Lung (tissue), 11 donors: ENCODE measurements at regions not wholly inside any gene's neighbourhood (a gene's known extent, or its start where the extent isn't known, plus 50 kb on each side); places are given as distances from the start of the nearest gene placed in this dataset.

Experiments used
- ATAC-seq: fragments of 200-7000 bp; cut with Tn5 transposase; one replicate; pipeline ENCODE4 v1.9.1; 2020; ENCODE audit warnings: moderate number of reproducible peaks; ENCODE audit not compliant: insufficient read depth, low FRiP score
- DNase-seq, 3 donors: peaks; one replicate each; pipeline ENCODE4 v3.0.0-alpha.2; 2013 to 2017
- H3K27ac ChIP-seq, 2 donors: one replicate each; pipeline ENCODE4 v1.5.1; 2013; ENCODE audit warnings: mild to moderate bottlenecking in 2 of 2, moderate library complexity in 2 of 2, control low read depth in 1 of 2, inconsistent platforms in 1 of 2, low read depth in 1 of 2, low read length in 1 of 2
- H3K27me3 ChIP-seq, 3 donors: one replicate each; pipeline ENCODE4 v1.5.1; 2013; ENCODE audit warnings: low read length in 2 of 3; ENCODE audit not compliant: control insufficient read depth in 3 of 3, insufficient read depth in 3 of 3
- H3K36me3 ChIP-seq, 4 donors: one replicate each; pipeline ENCODE4 v1.5.1; 2013; ENCODE audit warnings: low read length in 4 of 4, mild to moderate bottlenecking in 1 of 4, moderate library complexity in 1 of 4; ENCODE audit not compliant: control insufficient read depth in 4 of 4, insufficient read depth in 4 of 4
- H3K4me1 ChIP-seq, 5 donors: one replicate each; pipeline ENCODE4 v1.5.1; 2013; ENCODE audit warnings: low read length in 5 of 5, mild to moderate bottlenecking in 2 of 5, moderate library complexity in 1 of 5; ENCODE audit not compliant: control insufficient read depth in 5 of 5, insufficient read depth in 5 of 5
- H3K4me3 ChIP-seq: one replicate; pipeline ENCODE4 v1.5.1; 2013; ENCODE audit warnings: mild to moderate bottlenecking, control low read depth, moderate library complexity
- H3K9ac ChIP-seq, 2 donors: one replicate each; pipeline ENCODE4 v1.5.1; 2013; ENCODE audit warnings: low read length in 2 of 2, control low read depth in 1 of 2; ENCODE audit not compliant: insufficient read depth in 1 of 2
- H3K9me3 ChIP-seq, 4 donors: one replicate each; pipeline ENCODE4 v1.5.1; 2013; ENCODE audit warnings: low read length in 3 of 4, mild to moderate bottlenecking in 1 of 4, moderate library complexity in 1 of 4; ENCODE audit not compliant: control insufficient read depth in 4 of 4, insufficient read depth in 3 of 4
- CTCF ChIP-seq: IDR thresholded peaks from 2 replicates; pipeline ENCODE4 v1.5.1; 2012; ENCODE audit warnings: mild to moderate bottlenecking; ENCODE audit errors: control extremely low read depth, extremely low read depth
- WGBS, 2 donors: extraction: QIAGEN DNeasy Blood & Tissue Kit; methylation state at CpG; one replicate each; pipeline ENCODE4 v1.1.7; 2013; 5-methylcytosine and 5-hydroxymethylcytosine counted together
- donor health status: control.
- donor health status: control.
- donor health status: Bipolar disorder and iron deficiency.
- donor health status: healthy.
- donor health status: DM: yes; HTN: yes; CAD: no.

DNA sequence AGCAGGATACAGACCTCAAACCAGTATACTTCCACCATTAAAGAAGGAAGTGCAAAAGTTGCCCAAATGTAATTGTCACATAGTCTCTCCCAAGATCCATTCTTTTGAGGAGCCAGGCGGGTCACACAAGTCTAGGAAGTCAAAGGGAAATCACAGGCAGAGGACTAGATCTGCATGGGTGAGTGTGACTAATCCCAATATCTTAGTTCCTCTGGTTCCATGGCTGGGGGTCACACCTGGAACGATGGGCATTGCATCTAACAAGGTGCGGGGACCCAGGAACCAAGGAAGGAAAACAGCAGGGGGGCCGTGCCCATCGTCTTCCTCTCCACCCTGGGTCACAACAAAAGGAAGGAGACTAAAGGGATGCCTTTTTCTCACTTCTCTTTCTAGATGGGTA, 1138.8 kb downstream of the XPNPEP1 start:
- peaks cover 0 to 6% (median 2%) of the 10 kb centered on the region in 4 donors for H3K9me3 ChIP-seq
- H3K27me3 ChIP-seq = no peaks in the 10 kb centered on the region
- H3K4me1 ChIP-seq = peaks cover 0 to 1% (median 0%) of the 10 kb centered on the region in 5 donors
- ATAC-seq (no peak), DNase-seq (no peak)
- H3K36me3 ChIP-seq = no peaks in the 10 kb centered on the region
- 88 to 90% methylated on average over 5 of the region's 5 CpGs for WGBS, 2 donors
- H3K4me3 ChIP-seq = no peak overlapping the region
- H3K27ac ChIP-seq = no peak overlapping the region
- H3K9ac ChIP-seq = no peak overlapping the region
- no peak for TF ChIP-seq CTCF

DNA sequence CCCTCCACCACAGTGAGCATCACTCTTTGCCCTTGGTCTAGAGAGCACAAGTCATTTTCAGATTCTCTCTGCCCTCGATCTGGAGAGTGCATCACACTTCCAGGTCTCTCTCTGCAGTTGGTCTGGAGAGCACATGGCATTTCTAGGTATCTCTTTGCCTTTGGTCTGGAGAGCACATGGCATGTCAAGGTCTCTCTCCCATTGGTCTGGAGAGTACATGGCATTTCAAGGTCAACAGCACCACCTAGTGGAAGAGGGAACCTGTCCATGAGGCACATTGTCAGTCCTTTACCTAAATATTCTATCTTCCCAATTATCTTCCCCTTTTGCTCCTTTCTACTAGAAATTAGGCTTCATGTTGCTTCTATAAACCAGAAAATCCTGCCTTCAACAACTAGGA, 1139.4 kb downstream of the XPNPEP1 start:
- DNase-seq = peak in 2 of 3 donors; percentile 10 to 25
- H3K27me3 ChIP-seq = no peaks in the 10 kb centered on the region
- 50 to 59% methylated on average over 1 of the region's 1 CpG for WGBS, 2 donors

GRCh38 chr10:108782411-108782810, 1140.9 kb downstream of the XPNPEP1 start:
- no peak overlapping the region for H3K4me3 ChIP-seq
- no peaks in the 10 kb centered on the region for H3K4me1 ChIP-seq
- H3K36me3 ChIP-seq = no peaks in the 10 kb centered on the region
- H3K27ac ChIP-seq = no peak overlapping the region
- H3K9me3 ChIP-seq = peaks cover 0 to 6% (median 2%) of the 10 kb centered on the region in 4 donors
- DNase-seq (no peak), ATAC-seq (no peak)
- no peaks in the 10 kb centered on the region for H3K27me3 ChIP-seq
- H3K9ac ChIP-seq = no peak overlapping the region
- TF ChIP-seq CTCF = no peak
- WGBS, 2 donors = 71 to 72% methylated on average over 3 of the region's 3 CpGs

More for the DNA sequence above, 1139.4 kb downstream of the XPNPEP1 start:
- H3K4me3 ChIP-seq = no peak overlapping the region
- H3K9ac ChIP-seq = no peak overlapping the region
- TF ChIP-seq CTCF = no peak
- H3K27ac ChIP-seq = no peak overlapping the region
- H3K4me1 ChIP-seq = no peaks in the 10 kb centered on the region
- no peaks in the 10 kb centered on the region for H3K36me3 ChIP-seq
- peaks cover 0 to 6% (median 2%) of the 10 kb centered on the region in 4 donors for H3K9me3 ChIP-seq
- ATAC-seq = no peak

DNA sequence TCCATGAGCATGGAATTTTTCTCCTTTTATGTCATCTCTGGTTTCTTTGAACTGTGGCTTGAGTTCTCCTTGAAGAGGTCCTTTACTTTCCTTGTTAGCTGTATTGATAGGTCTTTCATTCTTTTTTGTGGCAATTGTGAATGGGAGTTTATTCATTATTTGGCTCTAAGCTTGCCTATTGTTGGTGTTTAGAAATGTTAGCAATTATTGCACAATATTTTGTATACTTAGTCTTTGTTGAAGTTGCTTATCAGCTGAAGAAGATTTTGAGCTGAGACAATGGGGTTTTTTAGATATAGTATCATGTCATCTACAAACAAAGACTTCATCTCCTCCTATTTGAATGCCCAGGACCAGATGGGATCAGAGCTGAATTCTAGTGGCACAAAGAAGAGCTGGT, 1143.8 kb downstream of the XPNPEP1 start:
- no peaks in the 10 kb centered on the region for H3K27me3 ChIP-seq
- H3K9me3 ChIP-seq = peaks cover 0 to under 1% (median 0%) of the 10 kb centered on the region in 4 donors
- H3K4me1 ChIP-seq = no peaks in the 10 kb centered on the region
- no peak overlapping the region for H3K27ac ChIP-seq
- H3K9ac ChIP-seq = no peak overlapping the region
- no peak for TF ChIP-seq CTCF
- no peak for ATAC-seq
- no peak overlapping the region for H3K4me3 ChIP-seq
- H3K36me3 ChIP-seq = no peaks in the 10 kb centered on the region
- no peak for DNase-seq
